ENCODE measurements at regions not wholly inside any gene's neighbourhood (a gene's known extent, or its start where the extent isn't known, plus 50 kb on each side); places are given as distances from the start of the nearest gene placed in this dataset.

GRCh38 chr2:163133602-163134001 lies 295.0 kb upstream of the KCNH7 start:
- BruUV-seq (replicated peaks): no TSS peak
- Histone ChIP-seq H3K36me3 (ENCODE audit: control insufficient read depth, insufficient read depth, low read length) (no peaks in the 10 kb centered on the region), H3K4me3 (no peak overlapping the region), H3K79me2 (ENCODE audit: control insufficient read depth, insufficient read depth, low read length) (no peaks in the 10 kb centered on the region), H3K4me1 (replicated peaks in 1 of 2; ENCODE audit: control insufficient read depth in 2 of 2, insufficient read depth in 2 of 2, low read length in 2 of 2) (no peaks in the 10 kb centered on the region), H3K9ac (ENCODE audit: insufficient read depth in 1 of 2, low read depth in 2 of 2, low read length in 2 of 2) (no peak overlapping the region), H3K27me3 (ENCODE audit: control insufficient read depth in 2 of 2, insufficient read depth in 2 of 2, low read length in 2 of 2) (no peaks in the 10 kb centered on the region), H3K27ac (ENCODE audit: extremely low read depth, low read depth, low read length) (no peak overlapping the region), H3K4me2 (ENCODE audit: insufficient read depth, low read length) (no peak overlapping the region), H3K9me3 (replicated peaks; ENCODE audit: control insufficient read depth, insufficient read depth, low read depth, low read length) (no peaks in the 10 kb centered on the region; the same call in 1 of the 2 replicates), H3K9me1 (ENCODE audit: control insufficient read depth, insufficient read depth, low read length) (no peaks in the 10 kb centered on the region), H4K20me1 (replicated peaks; ENCODE audit: control insufficient read depth, insufficient read depth, low read length) (no peaks in the 10 kb centered on the region), H2AFZ (ENCODE audit: low read depth, low read length) (no peak overlapping the region)
- TF ChIP-seq KHSRP (IDR thresholded peaks at IDR 0.05) (no peak), ZNF561 (CRISPR knock-in tag; conservative IDR thresholded peaks at IDR 0.05) (no peak), FOXJ3 (CRISPR knock-in tag; IDR thresholded peaks at IDR 0.05) (no peak), GTF2B (IDR thresholded peaks at IDR 0.05; ENCODE audit: extremely low read depth, insufficient read length) (no peak), SMAD3 (CRISPR knock-in tag; conservative IDR thresholded peaks at IDR 0.05) (no peak), TARDBP (IDR thresholded peaks at IDR 0.05) (no peak), ZNF174 (CRISPR knock-in tag; IDR thresholded peaks at IDR 0.05) (no peak)
- TF ChIP-seq, protein P1, sequence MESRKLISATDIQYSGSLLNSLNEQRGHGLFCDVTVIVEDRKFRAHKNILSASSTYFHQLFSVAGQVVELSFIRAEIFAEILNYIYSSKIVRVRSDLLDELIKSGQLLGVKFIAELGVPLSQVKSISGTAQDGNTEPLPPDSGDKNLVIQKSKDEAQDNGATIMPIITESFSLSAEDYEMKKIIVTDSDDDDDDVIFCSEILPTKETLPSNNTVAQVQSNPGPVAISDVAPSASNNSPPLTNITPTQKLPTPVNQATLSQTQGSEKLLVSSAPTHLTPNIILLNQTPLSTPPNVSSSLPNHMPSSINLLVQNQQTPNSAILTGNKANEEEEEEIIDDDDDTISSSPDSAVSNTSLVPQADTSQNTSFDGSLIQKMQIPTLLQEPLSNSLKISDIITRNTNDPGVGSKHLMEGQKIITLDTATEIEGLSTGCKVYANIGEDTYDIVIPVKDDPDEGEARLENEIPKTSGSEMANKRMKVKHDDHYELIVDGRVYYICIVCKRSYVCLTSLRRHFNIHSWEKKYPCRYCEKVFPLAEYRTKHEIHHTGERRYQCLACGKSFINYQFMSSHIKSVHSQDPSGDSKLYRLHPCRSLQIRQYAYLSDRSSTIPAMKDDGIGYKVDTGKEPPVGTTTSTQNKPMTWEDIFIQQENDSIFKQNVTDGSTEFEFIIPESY (CRISPR knock-in tag; IDR thresholded peaks at IDR 0.05): no peak
- FAIRE-seq (no peak), DNase-seq (ENCODE audit: extremely low read depth in 1 of 4, low spot score in 3 of 4) (no peak), ATAC-seq (no peak)
- intact Hi-C loops (cut with micrococcal nuclease): loop anchor here (2.0 kb wide), 1 partner anchor 243 kb away; no protein-coding TSS in a partner anchor
- in situ Hi-C loops (cut with MboI): no loop called here
- ChIA-PET CTCF (ENCODE audit: low intra/inter-chr PET ratio) (no interaction called here), POLR2A (no interaction called here)
